Transverse colon (tissue), 4 donors: ENCODE measurements at regions not wholly inside any gene's neighbourhood (a gene's known extent, or its start where the extent isn't known, plus 50 kb on each side); places are given as distances from the start of the nearest gene placed in this dataset.

Experiments used
- DNase-seq: peaks from one replicate; pipeline ENCODE4 v3.0.0-alpha.2; 2019
- H3K27ac ChIP-seq, 4 donors: fragments of 200-600 bp; sonication (generic); 2 replicates each; pipeline ENCODE4 v1.5.1; 2016 to 2018; ENCODE audit warnings: inconsistent platforms in 4 of 4
- H3K27me3 ChIP-seq: fragments of 200-600 bp; sonication (generic); 2 replicates; pipeline ENCODE4 v1.5.1; 2017; ENCODE audit warnings: inconsistent platforms
- H3K36me3 ChIP-seq, 4 donors: fragments of 200-600 bp; sonication (generic); 2 replicates each; pipeline ENCODE4 v1.5.1; 2017 to 2019; ENCODE audit warnings: inconsistent platforms in 4 of 4
- H3K4me1 ChIP-seq, 4 donors: fragments of 200-600 bp; sonication (generic); 2 replicates each; pipeline ENCODE4 v1.5.1; 2017 to 2020; ENCODE audit warnings: inconsistent platforms in 4 of 4
- H3K4me3 ChIP-seq, 4 donors: fragments of 200-600 bp; sonication (generic); 1 replicate in 1 of 4; 2 replicates in 3 of 4; pipeline versions ENCODE4 v1.5.1 to v1.6.1; 2017 to 2019; ENCODE audit warnings: inconsistent platforms in 4 of 4
- H3K9me3 ChIP-seq, 2 donors: fragments of 200-600 bp; sonication (generic); 2 replicates each; pipeline ENCODE4 v1.5.1; 2017 to 2019; ENCODE audit warnings: inconsistent platforms in 2 of 2
- EP300 ChIP-seq: sonication (generic); formaldehyde crosslinking; IDR thresholded peaks from one replicate; pipeline ENCODE4 v1.6.1; 2017; ENCODE audit warnings: antibody characterized with exemption, low read depth
- POLR2A ChIP-seq: fragments of 450-650 bp; IDR thresholded peaks from one replicate; pipeline ENCODE4 v1.6.1; 2016; ENCODE audit warnings: antibody characterized with exemption, mild to moderate bottlenecking, moderate library complexity
- POLR2AphosphoS5 ChIP-seq, 3 donors: sonication (generic); formaldehyde crosslinking; IDR thresholded peaks; one replicate each; pipeline ENCODE4 v1.6.1; 2016; ENCODE audit warnings: antibody characterized with exemption in 3 of 3
- WGBS, 2 donors: methylation state at CpG; one replicate each; pipeline ENCODE4 v1.1.5; 2018; ENCODE audit warnings: low coverage in 1 of 2; 5-methylcytosine and 5-hydroxymethylcytosine counted together
- in situ Hi-C, 4 donors: fragments of 200-750 bp; cut with MboI; loops; one replicate each; pipeline versions ENCODE4 v1.15.0 to v1.15.1; 2017; ENCODE audit warnings: low sequenced_read_pairs in 3 of 4, low pct_ligation_motif_present in 1 of 4, low pct_unique_long_range_greater_than_20kb in 1 of 4
- intact Hi-C: fragments of 100-400 bp; cut with DNase I; formaldehyde crosslinking; loops from one replicate; pipeline ENCODE4 v1.15.1; 2023; ENCODE audit warnings: low total_unique reads
- TF ChIP-seq, protein P1 (sequence below), 5 experiments: fragments of 200-600 bp in 3 of 5; fragments of 450-650 bp in 2 of 5; sonication (generic) in 3 of 5; IDR thresholded peaks; 1 replicate in 2 of 5; 2 replicates in 3 of 5; pipeline ENCODE4 v1.5.1; 2016 to 2017; ENCODE audit warnings: antibody characterized with exemption in 5 of 5, inconsistent platforms in 3 of 5, mild to moderate bottlenecking in 2 of 5, moderate library complexity in 1 of 5

DNA sequence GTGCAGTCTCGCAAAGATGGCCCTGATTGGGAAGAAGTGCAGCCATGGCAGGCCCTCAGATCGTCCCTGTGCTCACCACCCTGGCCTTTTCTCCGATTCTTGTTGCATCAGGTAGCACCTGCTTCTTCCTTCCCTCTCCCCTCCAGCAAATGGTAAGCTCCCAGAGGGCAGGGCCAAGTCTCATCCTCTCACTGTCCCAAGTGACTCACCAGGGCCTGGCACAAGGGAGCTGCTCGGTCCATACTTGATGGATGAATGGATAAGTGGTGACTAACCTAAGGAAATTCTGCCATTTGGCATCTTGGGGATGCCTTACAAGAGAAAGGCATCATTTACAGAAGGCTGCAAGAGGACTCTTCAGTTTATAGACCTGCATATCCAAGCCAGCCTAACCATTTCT, 84.9 kb downstream of the ZIC5 start:
- no peak for TF ChIP-seq EP300
- TF ChIP-seq, protein P1, sequence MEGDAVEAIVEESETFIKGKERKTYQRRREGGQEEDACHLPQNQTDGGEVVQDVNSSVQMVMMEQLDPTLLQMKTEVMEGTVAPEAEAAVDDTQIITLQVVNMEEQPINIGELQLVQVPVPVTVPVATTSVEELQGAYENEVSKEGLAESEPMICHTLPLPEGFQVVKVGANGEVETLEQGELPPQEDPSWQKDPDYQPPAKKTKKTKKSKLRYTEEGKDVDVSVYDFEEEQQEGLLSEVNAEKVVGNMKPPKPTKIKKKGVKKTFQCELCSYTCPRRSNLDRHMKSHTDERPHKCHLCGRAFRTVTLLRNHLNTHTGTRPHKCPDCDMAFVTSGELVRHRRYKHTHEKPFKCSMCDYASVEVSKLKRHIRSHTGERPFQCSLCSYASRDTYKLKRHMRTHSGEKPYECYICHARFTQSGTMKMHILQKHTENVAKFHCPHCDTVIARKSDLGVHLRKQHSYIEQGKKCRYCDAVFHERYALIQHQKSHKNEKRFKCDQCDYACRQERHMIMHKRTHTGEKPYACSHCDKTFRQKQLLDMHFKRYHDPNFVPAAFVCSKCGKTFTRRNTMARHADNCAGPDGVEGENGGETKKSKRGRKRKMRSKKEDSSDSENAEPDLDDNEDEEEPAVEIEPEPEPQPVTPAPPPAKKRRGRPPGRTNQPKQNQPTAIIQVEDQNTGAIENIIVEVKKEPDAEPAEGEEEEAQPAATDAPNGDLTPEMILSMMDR (IDR thresholded peaks at IDR 0.05): no peak
- TF ChIP-seq POLR2A: no peak
- no peak for TF ChIP-seq POLR2AphosphoS5 (IDR thresholded peaks at IDR 0.05)
- no peaks in the 10 kb centered on the region for H3K36me3 ChIP-seq
- WGBS, 2 donors: 92 to 100% methylated on average over 3 to 4 of the region's 4 CpGs

DNA sequence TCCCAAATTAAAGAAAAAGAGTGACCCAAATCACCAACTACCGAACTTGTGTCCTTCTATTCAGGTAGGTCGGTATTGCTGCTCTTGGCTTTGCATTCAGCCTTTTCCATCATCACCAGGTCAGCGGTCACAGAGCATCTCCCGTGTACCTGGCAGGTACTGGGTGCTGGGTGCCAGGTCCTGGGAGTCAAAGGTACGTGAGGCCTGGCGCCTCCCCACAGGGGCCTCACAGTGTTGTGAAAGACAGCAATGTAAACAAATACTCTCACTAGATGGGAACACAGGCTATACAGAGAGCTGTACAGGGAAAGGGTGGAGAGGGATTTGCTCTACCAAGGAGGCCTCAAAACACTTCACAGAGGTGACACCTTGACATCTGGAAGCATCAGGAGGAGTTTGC, 86.7 kb downstream of the ZIC5 start:
- Histone ChIP-seq H3K27me3 (no peaks in the 10 kb centered on the region), H3K4me3 (no peak overlapping the region), H3K27ac (no peak overlapping the region), H3K9me3 (no peaks in the 10 kb centered on the region), H3K4me1 (no peaks in the 10 kb centered on the region), H3K36me3 (no peaks in the 10 kb centered on the region)
- TF ChIP-seq POLR2A (no peak), POLR2AphosphoS5 (IDR thresholded peaks at IDR 0.05) (no peak)
- in situ Hi-C loops: no loop called here
- intact Hi-C loops: no loop called here
- 66% methylated on average over 6 of the region's 6 CpGs; no CpG with 5 or more reads in 1 of the 2 donors for WGBS, 2 donors
- no peak for DNase-seq

More for the DNA sequence above, 84.9 kb downstream of the ZIC5 start:
- no peaks in the 10 kb centered on the region for H3K9me3 ChIP-seq
- in situ Hi-C loops: no loop called here
- no peak overlapping the region for H3K4me3 ChIP-seq
- DNase-seq: no peak
- intact Hi-C loops: no loop called here
- H3K4me1 ChIP-seq: no peaks in the 10 kb centered on the region
- H3K27me3 ChIP-seq: no peaks in the 10 kb centered on the region
- no peak overlapping the region for H3K27ac ChIP-seq

DNA sequence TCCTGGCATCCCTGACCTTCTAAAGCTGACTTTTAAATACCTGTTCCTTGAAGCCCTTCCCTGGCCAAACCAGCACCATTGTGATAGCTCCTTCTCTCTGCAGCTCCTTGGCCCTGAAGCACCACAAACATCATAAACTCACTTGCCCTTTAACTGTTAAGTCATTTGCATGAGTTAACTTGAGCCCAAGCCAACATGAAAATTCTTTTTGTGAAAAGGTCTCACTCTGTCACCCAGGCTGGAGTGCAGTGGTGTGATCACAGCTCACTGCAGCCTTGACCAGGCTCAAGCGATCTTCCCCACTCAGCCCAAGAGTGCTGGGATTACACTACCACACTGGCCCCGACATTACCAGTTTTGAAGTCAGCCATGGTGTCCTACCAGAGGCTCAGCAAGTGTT, 87.8 kb downstream of the ZIC5 start:
- H3K9me3 ChIP-seq: no peaks in the 10 kb centered on the region
- no peaks in the 10 kb centered on the region for H3K36me3 ChIP-seq
- no peak for TF ChIP-seq EP300
- TF ChIP-seq POLR2A: no peak
- TF ChIP-seq, protein P1 (IDR thresholded peaks at IDR 0.05): no peak
- TF ChIP-seq POLR2AphosphoS5 (IDR thresholded peaks at IDR 0.05): no peak
- no peak overlapping the region for H3K4me3 ChIP-seq
- intact Hi-C loops: no loop called here
- WGBS, 2 donors: 71% methylated on average over 2 of the region's 2 CpGs; no CpG with 5 or more reads in 1 of the 2 donors
- no peaks in the 10 kb centered on the region for H3K27me3 ChIP-seq
- no peak for DNase-seq
- in situ Hi-C loops: no loop called here
- no peak overlapping the region for H3K27ac ChIP-seq
- H3K4me1 ChIP-seq: no peaks in the 10 kb centered on the region

DNA sequence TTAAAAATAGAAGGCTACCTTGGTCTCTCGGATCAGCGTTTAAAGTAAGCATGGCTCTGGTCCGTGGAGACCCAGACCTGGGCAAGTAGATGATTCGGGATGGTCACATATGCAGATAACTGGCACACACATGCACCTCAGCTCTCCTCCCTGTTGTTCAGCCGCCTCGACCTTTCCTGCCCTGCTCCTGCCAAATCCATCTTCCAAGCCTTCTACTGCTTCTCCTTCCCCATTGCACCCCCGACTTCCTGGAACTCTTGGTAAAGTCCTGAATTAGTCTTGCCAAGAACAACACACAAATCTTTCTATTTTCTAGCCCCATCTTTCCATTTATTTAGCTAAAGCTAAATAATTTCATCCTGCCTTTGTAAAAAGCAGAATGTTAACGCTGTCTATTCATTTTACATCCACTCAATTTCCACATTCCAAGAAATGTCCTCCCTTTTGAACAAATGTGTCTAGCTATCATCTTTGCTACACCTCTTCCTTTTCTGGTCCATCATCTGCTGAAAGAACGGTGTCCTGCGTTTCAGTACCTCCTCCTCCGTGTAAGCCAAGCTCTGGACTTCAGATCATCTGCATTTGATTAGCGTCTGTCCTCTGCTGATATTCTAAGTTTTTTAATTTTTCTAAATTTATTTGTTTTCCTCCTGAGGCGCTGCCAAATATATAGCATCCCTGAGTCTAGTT, 92.5 kb downstream of the ZIC5 start:
- Histone ChIP-seq H3K9me3 (no peaks in the 10 kb centered on the region), H3K4me3 (no peak overlapping the region), H3K27me3 (no peaks in the 10 kb centered on the region), H3K4me1 (no peaks in the 10 kb centered on the region), H3K36me3 (no peaks in the 10 kb centered on the region), H3K27ac (no peak overlapping the region)
- WGBS, 2 donors: 86 to 98% methylated on average over 9 to 13 of the region's 13 CpGs
- no peak for DNase-seq
- intact Hi-C loops: no loop called here
- TF ChIP-seq POLR2A (no peak), EP300 (no peak), POLR2AphosphoS5 (IDR thresholded peaks at IDR 0.05) (no peak)
- TF ChIP-seq, protein P1 (IDR thresholded peaks at IDR 0.05): no peak
- in situ Hi-C loops: no loop called here

DNA sequence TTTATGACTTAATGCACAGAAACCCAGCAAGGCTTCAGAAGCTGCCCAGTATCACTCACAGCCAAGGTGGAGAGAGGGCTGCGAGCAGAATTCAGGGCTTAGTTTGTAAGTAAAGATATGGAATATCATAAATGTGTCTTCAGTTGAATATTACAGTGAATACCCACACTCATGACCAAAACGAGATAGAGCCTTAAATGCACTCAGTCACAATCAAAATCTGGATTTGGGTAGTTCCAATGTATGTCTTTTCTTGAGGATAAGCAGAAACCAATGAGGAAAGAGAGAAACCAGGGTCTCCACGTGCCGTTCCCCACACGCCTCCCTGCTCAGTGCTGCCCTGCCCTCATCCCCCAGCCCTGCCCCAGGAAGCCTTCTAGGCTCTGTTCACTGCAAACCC, 94.9 kb downstream of the ZIC5 start:
- WGBS, 2 donors: 88 to 93% methylated on average over 5 of the region's 5 CpGs
- TF ChIP-seq POLR2A: no peak
- TF ChIP-seq, protein P1 (IDR thresholded peaks at IDR 0.05): no peak
- TF ChIP-seq EP300: no peak
- no peak for TF ChIP-seq POLR2AphosphoS5 (IDR thresholded peaks at IDR 0.05)
- H3K9me3 ChIP-seq: no peaks in the 10 kb centered on the region
- H3K4me3 ChIP-seq: no peak overlapping the region
- in situ Hi-C loops (no loop called here), intact Hi-C loops (no loop called here)
- H3K27me3 ChIP-seq: no peaks in the 10 kb centered on the region
- no peaks in the 10 kb centered on the region for H3K36me3 ChIP-seq
- DNase-seq: no peak
- peaks cover 0 to under 1% (median 0%) of the 10 kb centered on the region in 4 donors for H3K4me1 ChIP-seq
- H3K27ac ChIP-seq: no peak overlapping the region
